Small intestine (tissue), 7 donors: ENCODE measurements at regions not wholly inside any gene's neighbourhood (a gene's known extent, or its start where the extent isn't known, plus 50 kb on each side); places are given as distances from the start of the nearest gene placed in this dataset.

Experiments used
- DNase-seq, 2 donors: peaks; one replicate each; pipeline versions ENCODE4 v3.0.0 to v3.0.0-alpha.2; 2013
- FAIRE-seq: peaks from 2 replicates; lab custom pipeline; 2012; peaks lifted over from hg19 to GRCh38; lab: Jason Lieb, UNC
- H3K27ac ChIP-seq, 3 donors: one replicate each; pipeline ENCODE4 v1.5.1; 2013; ENCODE audit warnings: low read length in 2 of 3, mild to moderate bottlenecking in 2 of 3, control low read depth in 1 of 3, inconsistent platforms in 1 of 3, low read depth in 1 of 3, moderate library complexity in 1 of 3
- H3K27me3 ChIP-seq, 3 donors: one replicate each; pipeline ENCODE4 v1.6.1; 2013; ENCODE audit warnings: low read length in 3 of 3, inconsistent platforms in 1 of 3; ENCODE audit not compliant: control insufficient read depth in 3 of 3, insufficient read depth in 3 of 3
- H3K36me3 ChIP-seq, 3 donors: one replicate each; pipeline ENCODE4 v1.6.1; 2013; ENCODE audit warnings: low read length in 3 of 3, inconsistent platforms in 1 of 3, low read depth in 1 of 3, mild to moderate bottlenecking in 1 of 3, moderate library complexity in 1 of 3; ENCODE audit not compliant: control insufficient read depth in 3 of 3, insufficient read depth in 2 of 3
- H3K4me1 ChIP-seq, 3 donors: one replicate each; pipeline ENCODE4 v1.6.1; 2013; ENCODE audit warnings: low read length in 2 of 3, inconsistent platforms in 1 of 3, low read depth in 1 of 3, mild to moderate bottlenecking in 1 of 3, moderate library complexity in 1 of 3; ENCODE audit not compliant: control insufficient read depth in 3 of 3, insufficient read depth in 2 of 3
- H3K4me3 ChIP-seq, 3 donors: one replicate each; pipeline ENCODE4 v1.5.1; 2013; ENCODE audit warnings: low read length in 3 of 3, control low read depth in 1 of 3, inconsistent platforms in 1 of 3, low read depth in 1 of 3, mild to moderate bottlenecking in 1 of 3, moderate library complexity in 1 of 3
- H3K9me3 ChIP-seq, 2 donors: one replicate each; pipeline ENCODE4 v1.6.1; 2013; ENCODE audit warnings: low read depth in 1 of 2, low read length in 1 of 2; ENCODE audit not compliant: control insufficient read depth in 2 of 2, insufficient read depth in 1 of 2
- WGBS, 3 donors: extraction: QIAGEN DNeasy Blood & Tissue Kit; methylation state at CpG; one replicate each; pipeline ENCODE4 v1.1.7; 2013; 5-methylcytosine and 5-hydroxymethylcytosine counted together
- donor health status: healthy with polysubstance abuse.
- donor health status: control.
- donor health status: control.
- donor health status: Bipolar disorder and iron deficiency.
- donor health status: healthy.

GRCh38 chr2:81328968-81329367 is 1024.4 kb upstream of the LRRTM1 start:
- FAIRE-seq: no peak
- no peaks in the 10 kb centered on the region for H3K27me3 ChIP-seq
- WGBS, 3 donors: 72 to 86% (median 72%) methylated on average over 2 of the region's 2 CpGs

GRCh38 chr2:81327911-81328310 is 1023.4 kb upstream of the LRRTM1 start:
- no peak overlapping the region for H3K4me3 ChIP-seq
- H3K4me1 ChIP-seq: no peaks in the 10 kb centered on the region
- no peaks in the 10 kb centered on the region for H3K27me3 ChIP-seq
- FAIRE-seq (no peak), DNase-seq (no peak)
- H3K27ac ChIP-seq: no peak overlapping the region
- peaks cover 0 to 5% of the 10 kb centered on the region in 2 donors for H3K9me3 ChIP-seq
- H3K36me3 ChIP-seq: no peaks in the 10 kb centered on the region

More at GRCh38 chr2:81328968-81329367, 1024.4 kb upstream of the LRRTM1 start:
- Histone ChIP-seq H3K9me3 (peaks cover 0 to 5% of the 10 kb centered on the region in 2 donors), H3K36me3 (no peaks in the 10 kb centered on the region), H3K27ac (no peak overlapping the region), H3K4me1 (no peaks in the 10 kb centered on the region), H3K4me3 (no peak overlapping the region)
- no peak for DNase-seq

- no peak overlapping the region for H3K4me3 ChIP-seq
- H3K27ac ChIP-seq: no peak overlapping the region
- WGBS, 3 donors: 55 to 59% (median 58%) methylated on average over 3 of the region's 3 CpGs
- no peaks in the 10 kb centered on the region for H3K27me3 ChIP-seq
- no peak for FAIRE-seq
- peaks cover 0 to 5% of the 10 kb centered on the region in 2 donors for H3K9me3 ChIP-seq
- H3K36me3 ChIP-seq: no peaks in the 10 kb centered on the region
- DNase-seq: no peak
- H3K4me1 ChIP-seq: no peaks in the 10 kb centered on the region
Observed at GRCh38 chr2:81324046-81324445, 1019.5 kb upstream of the LRRTM1 start.

- H3K36me3 ChIP-seq: no peaks in the 10 kb centered on the region
- DNase-seq: peak in 1 of 2 donors; percentile 53
- H3K27me3 ChIP-seq: no peaks in the 10 kb centered on the region
- no peak overlapping the region for H3K27ac ChIP-seq
- FAIRE-seq: no peak
- no peak overlapping the region for H3K4me3 ChIP-seq
- peaks cover 0 to 4% of the 10 kb centered on the region in 2 donors for H3K9me3 ChIP-seq
- no peaks in the 10 kb centered on the region for H3K4me1 ChIP-seq
- WGBS, 3 donors: 22 to 41% (median 39%) methylated on average over 9 of the region's 9 CpGs
Observed at GRCh38 chr2:81304154-81304830, 999.7 kb upstream of the LRRTM1 start.

GRCh38 chr2:81303321-81303720 is 998.8 kb upstream of the LRRTM1 start:
- Histone ChIP-seq H3K9me3 (peaks cover 0 to 4% of the 10 kb centered on the region in 2 donors), H3K27me3 (no peaks in the 10 kb centered on the region), H3K27ac (no peak overlapping the region), H3K4me3 (no peak overlapping the region), H3K36me3 (no peaks in the 10 kb centered on the region), H3K4me1 (no peaks in the 10 kb centered on the region)
- DNase-seq: no peak
- no peak for FAIRE-seq
- 71 to 81% (median 79%) methylated on average over 1 of the region's 1 CpG for WGBS, 3 donors

DNA sequence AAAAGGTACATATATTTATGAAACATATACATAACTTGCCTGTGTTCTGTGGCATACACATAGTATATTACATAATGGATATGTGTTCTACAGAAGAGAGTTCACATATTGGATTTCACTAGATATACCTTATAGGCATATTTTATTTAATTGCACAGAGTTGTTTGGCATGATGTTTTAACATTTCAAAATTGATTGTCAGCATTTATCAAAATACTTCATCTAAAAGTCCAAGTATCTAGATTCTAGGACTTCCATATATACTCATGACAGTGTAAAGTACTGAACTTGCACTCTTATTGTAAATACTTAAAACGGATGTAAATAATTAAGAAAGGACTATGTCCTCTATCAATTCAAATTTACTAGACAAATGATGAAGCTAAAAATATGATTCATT is 995.3 kb upstream of the LRRTM1 start:
- peaks cover 0 to 4% of the 10 kb centered on the region in 2 donors for H3K9me3 ChIP-seq
- 72 to 85% (median 78%) methylated on average over 1 of the region's 1 CpG for WGBS, 3 donors
- no peaks in the 10 kb centered on the region for H3K4me1 ChIP-seq
- H3K27ac ChIP-seq: no peak overlapping the region
- H3K4me3 ChIP-seq: no peak overlapping the region
- DNase-seq (no peak), FAIRE-seq (no peak)
- no peaks in the 10 kb centered on the region for H3K36me3 ChIP-seq
- H3K27me3 ChIP-seq: no peaks in the 10 kb centered on the region

DNA sequence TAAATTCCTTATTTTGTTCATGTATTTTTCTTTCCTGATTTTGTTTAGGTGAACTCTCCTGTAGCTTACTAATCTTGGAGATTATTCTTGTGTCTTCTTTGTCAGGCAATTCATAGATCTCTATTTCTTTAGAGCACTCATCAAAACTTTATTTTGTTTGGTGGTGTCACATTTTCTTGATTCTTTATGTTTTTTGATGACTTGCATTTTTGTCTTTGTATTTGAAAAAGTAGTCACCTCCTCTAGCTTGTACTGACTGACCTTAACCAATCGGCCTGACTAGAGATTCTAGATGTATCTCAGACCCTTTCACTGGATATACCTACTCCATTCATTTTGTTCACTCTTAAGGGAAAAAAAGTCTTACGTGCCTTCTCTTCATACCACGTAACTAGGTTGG is 986.3 kb upstream of the LRRTM1 start:
- Histone ChIP-seq H3K4me3 (no peak overlapping the region), H3K4me1 (no peaks in the 10 kb centered on the region), H3K27me3 (no peaks in the 10 kb centered on the region), H3K9me3 (peaks cover 0 to 9% of the 10 kb centered on the region in 2 donors), H3K36me3 (no peaks in the 10 kb centered on the region), H3K27ac (no peak overlapping the region)
- WGBS, 3 donors: 84 to 93% (median 87%) methylated on average over 3 of the region's 3 CpGs
- no peak for DNase-seq
- FAIRE-seq: no peak

DNA sequence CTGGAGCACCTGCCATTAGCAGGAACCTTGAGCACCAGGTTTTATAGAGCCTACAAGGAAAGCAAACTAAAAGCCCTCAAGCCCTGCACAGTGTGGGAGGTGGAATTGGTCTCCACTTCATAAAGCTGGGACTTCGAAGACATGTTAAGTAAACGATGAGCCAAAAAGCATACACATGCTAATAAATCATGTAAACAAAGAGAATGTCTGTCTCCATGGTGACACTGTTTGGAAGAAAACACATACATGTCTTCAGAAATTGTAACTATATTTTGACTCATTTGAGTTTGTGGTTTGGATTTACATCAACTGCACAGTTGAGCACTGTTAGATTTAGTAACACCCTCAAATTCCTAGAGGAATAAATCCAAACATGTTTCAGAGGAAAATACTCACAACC is 978.5 kb upstream of the LRRTM1 start:
- no peak for FAIRE-seq

More for the DNA sequence above, 978.5 kb upstream of the LRRTM1 start:
- 35 to 66% (median 65%) methylated on average over 2 of the region's 2 CpGs for WGBS, 3 donors
- H3K27ac ChIP-seq: no peak overlapping the region
- H3K27me3 ChIP-seq: no peaks in the 10 kb centered on the region
- no peaks in the 10 kb centered on the region for H3K4me1 ChIP-seq
- peak; percentile 1 to 40 for DNase-seq
- no peaks in the 10 kb centered on the region for H3K36me3 ChIP-seq
- no peaks in the 10 kb centered on the region for H3K9me3 ChIP-seq
- no peak overlapping the region for H3K4me3 ChIP-seq
